Upper lobe of left lung (tissue), 6 donors: ENCODE measurements at regions not wholly inside any gene's neighbourhood (a gene's known extent, or its start where the extent isn't known, plus 50 kb on each side); places are given as distances from the start of the nearest gene placed in this dataset.

ENCODE experiments used
- ATAC-seq, 2 donors: fragments of 200-7000 bp; cut with Tn5 transposase; one replicate each; pipeline ENCODE4 v1.9.1; 2022; ENCODE audit warnings: mild to moderate bottlenecking in 2 of 2, moderate library complexity in 2 of 2; ENCODE audit not compliant: low FRiP score in 2 of 2
- DNase-seq, 2 donors: peaks; one replicate each; pipeline ENCODE4 v3.0.0-alpha.2; 2019 to 2020
- H3K27ac ChIP-seq, 4 donors: fragments of 200-600 bp; sonication (generic); one replicate each; pipeline ENCODE4 v1.5.1; 2016 to 2019
- H3K27me3 ChIP-seq, 4 donors: fragments of 200-600 bp; sonication (generic); one replicate each; pipeline ENCODE4 v1.5.1; 2017 to 2019
- H3K36me3 ChIP-seq, 4 donors: fragments of 200-600 bp; sonication (generic); one replicate each; pipeline ENCODE4 v1.5.1; 2016 to 2019
- H3K4me1 ChIP-seq, 4 donors: fragments of 200-600 bp; sonication (generic); one replicate each; pipeline ENCODE4 v1.5.1; 2018 to 2019
- H3K4me3 ChIP-seq, 4 donors: fragments of 200-600 bp; sonication (generic); one replicate each; pipeline ENCODE4 v1.5.1; 2017 to 2019; ENCODE audit warnings: mild to moderate bottlenecking in 2 of 4, moderate library complexity in 1 of 4
- H3K9me3 ChIP-seq, 4 donors: fragments of 200-600 bp; sonication (generic); one replicate each; pipeline ENCODE4 v1.5.1; 2018 to 2019
- EP300 ChIP-seq, 4 donors: sonication (generic); formaldehyde crosslinking; IDR thresholded peaks; one replicate each; pipeline ENCODE4 v1.5.1; 2017; ENCODE audit warnings: antibody characterized with exemption in 4 of 4, control low read depth in 2 of 4
- POLR2A ChIP-seq, 4 donors: fragments of 450-650 bp; IDR thresholded peaks; one replicate each; pipeline ENCODE4 v1.5.1; 2016 to 2017; ENCODE audit warnings: antibody characterized with exemption in 4 of 4, mild to moderate bottlenecking in 2 of 4
- POLR2AphosphoS5 ChIP-seq, 2 donors: sonication (generic); formaldehyde crosslinking; IDR thresholded peaks; one replicate each; pipeline ENCODE4 v1.5.1; 2017; ENCODE audit warnings: antibody characterized with exemption in 2 of 2
- WGBS, 2 donors: methylation state at CpG; one replicate each; pipeline ENCODE4 v1.1.5; 2017 to 2018; 5-methylcytosine and 5-hydroxymethylcytosine counted together
- TF ChIP-seq, protein P1 (sequence below), 6 experiments: fragments of 450-650 bp in 4 of 6; fragments of 200-600 bp in 2 of 6; sonication (generic) in 2 of 6; IDR thresholded peaks; one replicate each; pipeline ENCODE4 v1.5.1; 2016 to 2019; ENCODE audit warnings: antibody characterized with exemption in 6 of 6
- donor health status: DM: no; HTN: no; CAD: no; lungs with moderate emphysema.
- donor health status: DM: no; HTN: yes; CAD: no; lungs with severe emphysema.

DNA sequence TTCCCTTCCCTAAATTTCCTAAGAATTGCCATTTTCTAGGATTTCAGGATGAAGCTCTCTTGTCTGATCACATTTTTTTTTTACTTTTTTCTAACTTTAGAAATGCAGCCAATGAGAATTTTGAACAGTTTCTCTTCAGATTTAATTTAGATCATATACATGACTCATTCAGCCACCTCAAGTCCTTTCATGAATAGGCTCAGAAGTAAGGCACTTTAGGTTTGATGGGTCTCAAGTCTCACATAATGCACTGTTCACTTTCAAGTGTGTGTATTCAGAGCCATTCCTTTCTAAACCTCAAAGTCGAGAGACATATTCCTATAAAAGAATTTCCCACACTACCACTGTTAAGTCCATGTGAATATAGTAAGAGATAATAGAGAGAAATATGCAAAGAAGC, 614.1 kb upstream of the VRK2 start:
- ATAC-seq: no peak

DNA sequence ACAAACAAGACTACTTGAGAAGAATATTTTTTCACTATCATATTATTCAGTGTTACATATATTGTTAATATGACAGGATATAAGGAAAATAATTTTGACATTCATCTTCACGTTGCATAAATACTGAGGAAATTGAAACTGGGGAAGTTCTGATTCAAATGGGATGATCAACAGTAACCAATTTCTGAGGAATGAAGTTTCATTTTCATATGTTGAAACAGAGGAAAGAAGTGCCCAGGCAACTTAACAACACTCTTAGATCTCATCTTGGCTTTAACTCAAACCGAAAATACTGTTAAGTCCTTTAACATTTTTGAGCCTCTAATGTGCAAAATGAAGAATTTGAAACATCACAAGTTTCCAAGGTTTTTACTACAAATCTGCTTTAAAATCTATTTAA, 612.2 kb upstream of the VRK2 start:
- Histone ChIP-seq H3K4me3 (no peak overlapping the region), H3K4me1 (no peaks in the 10 kb centered on the region), H3K27ac (no peak overlapping the region), H3K9me3 (no peaks in the 10 kb centered on the region), H3K27me3 (no peaks in the 10 kb centered on the region), H3K36me3 (no peaks in the 10 kb centered on the region)
- TF ChIP-seq POLR2AphosphoS5 (IDR thresholded peaks at IDR 0.05) (no peak), POLR2A (IDR thresholded peaks at IDR 0.05) (no peak), EP300 (IDR thresholded peaks at IDR 0.05) (no peak)
- TF ChIP-seq, protein P1, sequence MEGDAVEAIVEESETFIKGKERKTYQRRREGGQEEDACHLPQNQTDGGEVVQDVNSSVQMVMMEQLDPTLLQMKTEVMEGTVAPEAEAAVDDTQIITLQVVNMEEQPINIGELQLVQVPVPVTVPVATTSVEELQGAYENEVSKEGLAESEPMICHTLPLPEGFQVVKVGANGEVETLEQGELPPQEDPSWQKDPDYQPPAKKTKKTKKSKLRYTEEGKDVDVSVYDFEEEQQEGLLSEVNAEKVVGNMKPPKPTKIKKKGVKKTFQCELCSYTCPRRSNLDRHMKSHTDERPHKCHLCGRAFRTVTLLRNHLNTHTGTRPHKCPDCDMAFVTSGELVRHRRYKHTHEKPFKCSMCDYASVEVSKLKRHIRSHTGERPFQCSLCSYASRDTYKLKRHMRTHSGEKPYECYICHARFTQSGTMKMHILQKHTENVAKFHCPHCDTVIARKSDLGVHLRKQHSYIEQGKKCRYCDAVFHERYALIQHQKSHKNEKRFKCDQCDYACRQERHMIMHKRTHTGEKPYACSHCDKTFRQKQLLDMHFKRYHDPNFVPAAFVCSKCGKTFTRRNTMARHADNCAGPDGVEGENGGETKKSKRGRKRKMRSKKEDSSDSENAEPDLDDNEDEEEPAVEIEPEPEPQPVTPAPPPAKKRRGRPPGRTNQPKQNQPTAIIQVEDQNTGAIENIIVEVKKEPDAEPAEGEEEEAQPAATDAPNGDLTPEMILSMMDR (IDR thresholded peaks at IDR 0.05): no peak
- ATAC-seq (no peak), DNase-seq (no peak)
- WGBS, 2 donors: 42 to 51% methylated on average over 2 of the region's 2 CpGs

More for the DNA sequence above, 614.1 kb upstream of the VRK2 start:
- no peaks in the 10 kb centered on the region for H3K36me3 ChIP-seq
- no peaks in the 10 kb centered on the region for H3K4me1 ChIP-seq
- TF ChIP-seq POLR2AphosphoS5 (IDR thresholded peaks at IDR 0.05) (no peak), POLR2A (IDR thresholded peaks at IDR 0.05) (no peak), EP300 (IDR thresholded peaks at IDR 0.05) (no peak)
- TF ChIP-seq, protein P1 (IDR thresholded peaks at IDR 0.05): no peak
- no peak overlapping the region for H3K27ac ChIP-seq
- no peaks in the 10 kb centered on the region for H3K27me3 ChIP-seq
- H3K4me3 ChIP-seq: no peak overlapping the region
- H3K9me3 ChIP-seq: no peaks in the 10 kb centered on the region
- WGBS, 2 donors: 5 to 44% methylated on average over 1 of the region's 1 CpG
- no peak for DNase-seq

DNA sequence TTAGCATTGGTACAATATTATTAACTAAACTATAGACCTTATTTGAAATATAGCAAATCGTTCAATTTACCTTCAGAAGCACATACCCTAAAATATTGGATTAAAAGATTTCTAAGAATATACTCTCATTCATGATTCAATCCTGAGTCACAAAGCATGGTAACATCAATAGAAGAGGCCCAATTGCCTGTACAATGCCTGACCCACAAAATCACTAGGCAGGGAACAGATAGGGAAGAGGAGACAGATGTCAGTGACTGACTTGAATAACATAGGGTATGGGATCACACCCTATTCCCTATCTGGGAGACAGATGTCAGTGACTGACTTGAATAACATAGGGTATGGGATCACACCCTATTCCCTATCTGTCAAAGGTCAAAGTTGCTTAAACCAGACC, 611.6 kb upstream of the VRK2 start:
- Histone ChIP-seq H3K27ac (no peak overlapping the region), H3K4me1 (no peaks in the 10 kb centered on the region), H3K36me3 (no peaks in the 10 kb centered on the region), H3K9me3 (no peaks in the 10 kb centered on the region), H3K27me3 (no peaks in the 10 kb centered on the region), H3K4me3 (no peak overlapping the region)
- 88 to 100% methylated on average over 1 of the region's 1 CpG for WGBS, 2 donors
- no peak for DNase-seq
- ATAC-seq: no peak
- TF ChIP-seq EP300 (IDR thresholded peaks at IDR 0.05) (no peak), POLR2A (IDR thresholded peaks at IDR 0.05) (no peak), POLR2AphosphoS5 (IDR thresholded peaks at IDR 0.05) (no peak)
- TF ChIP-seq, protein P1 (IDR thresholded peaks at IDR 0.05): no peak

DNA sequence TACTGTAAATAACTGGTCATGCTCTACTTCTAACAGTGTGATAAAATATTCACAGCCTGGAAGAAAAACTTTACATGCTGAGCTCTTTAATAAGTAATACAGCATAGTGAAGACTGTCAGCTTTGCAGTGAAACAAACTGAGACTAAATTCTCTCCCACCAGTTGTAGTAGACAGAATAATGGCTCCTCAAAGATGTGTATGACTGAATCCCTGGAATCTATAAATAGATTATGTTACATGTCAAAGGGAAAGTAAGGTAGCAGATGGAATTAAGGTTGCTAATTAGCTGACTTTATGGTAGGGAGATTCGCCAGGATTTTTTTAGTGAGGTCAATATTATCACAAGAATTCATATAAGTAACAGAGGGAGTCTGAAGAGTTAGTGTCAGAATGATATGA, 609.5 kb upstream of the VRK2 start:
- TF ChIP-seq EP300 (IDR thresholded peaks at IDR 0.05) (no peak), POLR2A (IDR thresholded peaks at IDR 0.05) (no peak), POLR2AphosphoS5 (IDR thresholded peaks at IDR 0.05) (no peak)
- TF ChIP-seq, protein P1 (IDR thresholded peaks at IDR 0.05): no peak

DNA sequence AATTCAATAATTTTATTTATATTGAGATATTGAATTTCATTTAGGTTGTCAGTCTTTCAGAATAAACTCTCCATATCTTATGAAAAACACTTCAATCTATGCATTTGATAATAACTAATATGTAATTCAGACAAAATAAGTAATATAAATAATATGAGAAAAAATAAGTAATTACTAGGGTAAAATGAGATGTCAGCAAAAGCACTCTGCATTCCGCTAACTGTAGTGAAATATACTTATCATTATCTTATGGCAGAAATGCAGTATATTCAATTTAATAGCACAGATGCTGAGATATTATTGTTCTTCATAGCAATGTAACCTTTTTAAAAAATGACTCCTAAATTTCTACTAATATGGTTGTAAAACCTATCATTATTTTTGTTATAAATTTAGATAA, 606.2 kb upstream of the VRK2 start:
- WGBS, 2 donors: 89 to 94% methylated on average over 1 of the region's 1 CpG
- DNase-seq (no peak), ATAC-seq (no peak)
- no peak overlapping the region for H3K27ac ChIP-seq
- H3K4me3 ChIP-seq: no peak overlapping the region
- no peaks in the 10 kb centered on the region for H3K9me3 ChIP-seq
- no peaks in the 10 kb centered on the region for H3K36me3 ChIP-seq
- no peaks in the 10 kb centered on the region for H3K4me1 ChIP-seq
- H3K27me3 ChIP-seq: no peaks in the 10 kb centered on the region
- TF ChIP-seq POLR2AphosphoS5 (IDR thresholded peaks at IDR 0.05) (no peak), POLR2A (IDR thresholded peaks at IDR 0.05) (no peak)
- TF ChIP-seq, protein P1 (IDR thresholded peaks at IDR 0.05): no peak

More for the DNA sequence above, 609.5 kb upstream of the VRK2 start:
- Histone ChIP-seq H3K27me3 (no peaks in the 10 kb centered on the region), H3K4me1 (no peaks in the 10 kb centered on the region), H3K27ac (no peak overlapping the region), H3K36me3 (no peaks in the 10 kb centered on the region), H3K9me3 (no peaks in the 10 kb centered on the region), H3K4me3 (no peak overlapping the region)
- ATAC-seq (no peak), DNase-seq (no peak)
- WGBS, 2 donors: 36 to 71% methylated on average over 1 of the region's 1 CpG
